GM12873 (cell line): ENCODE measurements at regions not wholly inside any gene's neighbourhood (a gene's known extent, or its start where the extent isn't known, plus 50 kb on each side); places are given as distances from the start of the nearest gene placed in this dataset.

Experiments
- TF ChIP-seq, protein P1 (sequence below): IDR thresholded peaks from 2 replicates; pipeline ENCODE4 v1.5.1; 2012; ENCODE audit warnings: low read depth, mild to moderate bottlenecking, moderate library complexity, low read length, control low read depth; ENCODE audit not compliant: insufficient read depth; ENCODE audit errors: missing control alignments

DNA sequence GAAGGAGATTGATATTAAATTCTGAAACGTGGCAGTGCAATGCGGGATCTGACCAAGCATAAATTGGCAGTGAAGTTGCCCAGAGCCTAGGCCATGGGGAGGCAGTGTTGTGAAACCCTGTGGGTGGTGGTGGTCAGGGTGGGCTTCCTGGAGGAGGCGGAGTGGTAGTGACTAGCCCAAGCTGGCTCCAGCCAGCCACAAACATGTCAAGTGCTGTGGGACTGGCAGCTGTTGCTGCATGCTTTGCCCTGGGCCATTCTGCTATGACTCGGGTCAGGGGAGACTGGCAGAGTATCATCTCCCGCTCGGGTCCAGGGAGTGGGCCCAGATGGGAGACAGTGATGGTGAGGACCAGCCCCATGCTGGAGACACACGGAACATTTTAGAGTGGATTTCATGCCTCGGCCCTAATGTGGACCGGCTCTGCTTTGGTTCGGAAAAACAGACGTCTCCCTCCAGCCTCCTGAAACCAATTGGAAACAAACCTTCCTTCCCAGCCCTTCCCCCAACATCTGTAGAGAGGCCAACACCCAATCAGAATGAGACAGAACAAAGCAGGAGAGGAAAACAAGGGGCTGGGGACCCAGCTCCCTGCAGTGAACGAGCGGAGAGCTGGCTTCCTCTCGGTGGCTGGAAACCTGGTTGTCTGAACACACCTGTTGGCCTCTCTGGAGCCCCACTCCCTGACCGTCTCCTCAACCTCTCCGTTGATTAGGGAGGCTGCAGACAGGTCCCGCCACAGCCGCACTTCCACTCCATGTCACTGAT lies 58.2 kb downstream of the TMEM270 start:
- TF ChIP-seq, protein P1, sequence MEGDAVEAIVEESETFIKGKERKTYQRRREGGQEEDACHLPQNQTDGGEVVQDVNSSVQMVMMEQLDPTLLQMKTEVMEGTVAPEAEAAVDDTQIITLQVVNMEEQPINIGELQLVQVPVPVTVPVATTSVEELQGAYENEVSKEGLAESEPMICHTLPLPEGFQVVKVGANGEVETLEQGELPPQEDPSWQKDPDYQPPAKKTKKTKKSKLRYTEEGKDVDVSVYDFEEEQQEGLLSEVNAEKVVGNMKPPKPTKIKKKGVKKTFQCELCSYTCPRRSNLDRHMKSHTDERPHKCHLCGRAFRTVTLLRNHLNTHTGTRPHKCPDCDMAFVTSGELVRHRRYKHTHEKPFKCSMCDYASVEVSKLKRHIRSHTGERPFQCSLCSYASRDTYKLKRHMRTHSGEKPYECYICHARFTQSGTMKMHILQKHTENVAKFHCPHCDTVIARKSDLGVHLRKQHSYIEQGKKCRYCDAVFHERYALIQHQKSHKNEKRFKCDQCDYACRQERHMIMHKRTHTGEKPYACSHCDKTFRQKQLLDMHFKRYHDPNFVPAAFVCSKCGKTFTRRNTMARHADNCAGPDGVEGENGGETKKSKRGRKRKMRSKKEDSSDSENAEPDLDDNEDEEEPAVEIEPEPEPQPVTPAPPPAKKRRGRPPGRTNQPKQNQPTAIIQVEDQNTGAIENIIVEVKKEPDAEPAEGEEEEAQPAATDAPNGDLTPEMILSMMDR: no peak

DNA sequence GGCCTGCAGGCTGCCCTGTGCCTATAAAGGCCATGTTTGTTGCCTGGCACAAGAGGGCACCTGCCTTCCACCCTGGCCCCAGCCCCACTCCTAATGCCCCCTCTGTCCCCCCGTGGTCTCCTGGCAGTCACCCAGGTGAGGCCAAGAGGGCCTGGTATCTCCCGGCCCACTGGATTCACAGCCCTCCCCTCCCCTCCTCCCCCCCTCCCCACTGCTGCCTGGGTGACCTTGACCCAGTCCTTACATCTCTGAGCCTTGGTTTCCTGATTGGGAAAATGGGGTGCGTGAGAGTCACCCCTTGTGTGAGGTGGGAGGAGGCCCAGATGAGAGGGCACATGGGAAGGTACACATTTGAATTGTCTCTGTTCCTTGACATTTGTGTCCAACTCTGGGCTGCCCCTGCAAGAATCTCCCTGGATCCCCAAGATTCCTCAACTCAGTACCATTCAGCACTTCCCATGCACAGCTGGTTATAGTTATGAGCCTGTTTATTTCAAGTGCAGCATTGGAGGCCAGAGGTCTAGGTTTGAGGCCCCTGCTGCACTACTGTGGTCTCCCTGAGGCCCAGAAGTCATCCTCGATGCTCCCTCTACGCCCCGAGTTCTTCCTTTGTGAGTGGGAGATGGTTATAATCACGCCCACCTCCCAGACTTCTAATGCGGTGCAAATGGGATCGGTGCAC lies 58.9 kb downstream of the TMEM270 start:
- TF ChIP-seq, protein P1: no peak

DNA sequence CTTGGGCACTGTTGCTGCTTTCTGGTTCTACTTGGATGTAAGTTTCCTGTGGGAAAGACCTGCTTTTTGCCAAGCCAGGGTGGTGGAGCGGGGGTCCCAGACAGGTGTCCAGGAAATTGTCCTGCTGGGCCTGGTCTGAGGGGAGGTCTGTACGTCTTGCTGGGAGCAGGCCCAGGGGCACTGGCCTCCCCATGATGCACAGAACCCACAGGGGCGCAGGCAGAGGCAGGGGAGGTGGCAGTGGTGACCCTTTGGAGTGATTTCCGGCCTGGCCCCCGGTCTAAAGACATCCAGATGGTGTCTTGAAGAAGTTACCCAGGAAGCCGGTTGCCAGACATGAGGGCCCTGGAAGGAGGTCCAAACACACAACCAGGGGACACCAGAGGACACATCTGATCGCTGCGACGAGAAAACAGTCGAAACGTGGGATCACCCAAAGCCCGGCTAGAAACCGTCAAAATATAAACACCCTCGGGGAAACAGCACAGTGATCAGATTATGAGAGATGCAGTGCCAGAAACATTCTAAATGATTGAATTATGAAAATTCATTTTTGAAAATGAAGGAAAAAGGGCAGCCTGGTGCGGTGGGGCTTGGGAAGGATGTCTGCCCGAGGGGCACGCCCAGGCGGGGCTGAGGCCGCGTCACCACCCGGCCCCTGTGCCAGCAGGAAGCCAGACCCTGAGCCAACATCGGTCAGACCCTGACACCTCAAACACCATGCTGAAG lies 59.6 kb downstream of the TMEM270 start:
- TF ChIP-seq, protein P1: no peak

DNA sequence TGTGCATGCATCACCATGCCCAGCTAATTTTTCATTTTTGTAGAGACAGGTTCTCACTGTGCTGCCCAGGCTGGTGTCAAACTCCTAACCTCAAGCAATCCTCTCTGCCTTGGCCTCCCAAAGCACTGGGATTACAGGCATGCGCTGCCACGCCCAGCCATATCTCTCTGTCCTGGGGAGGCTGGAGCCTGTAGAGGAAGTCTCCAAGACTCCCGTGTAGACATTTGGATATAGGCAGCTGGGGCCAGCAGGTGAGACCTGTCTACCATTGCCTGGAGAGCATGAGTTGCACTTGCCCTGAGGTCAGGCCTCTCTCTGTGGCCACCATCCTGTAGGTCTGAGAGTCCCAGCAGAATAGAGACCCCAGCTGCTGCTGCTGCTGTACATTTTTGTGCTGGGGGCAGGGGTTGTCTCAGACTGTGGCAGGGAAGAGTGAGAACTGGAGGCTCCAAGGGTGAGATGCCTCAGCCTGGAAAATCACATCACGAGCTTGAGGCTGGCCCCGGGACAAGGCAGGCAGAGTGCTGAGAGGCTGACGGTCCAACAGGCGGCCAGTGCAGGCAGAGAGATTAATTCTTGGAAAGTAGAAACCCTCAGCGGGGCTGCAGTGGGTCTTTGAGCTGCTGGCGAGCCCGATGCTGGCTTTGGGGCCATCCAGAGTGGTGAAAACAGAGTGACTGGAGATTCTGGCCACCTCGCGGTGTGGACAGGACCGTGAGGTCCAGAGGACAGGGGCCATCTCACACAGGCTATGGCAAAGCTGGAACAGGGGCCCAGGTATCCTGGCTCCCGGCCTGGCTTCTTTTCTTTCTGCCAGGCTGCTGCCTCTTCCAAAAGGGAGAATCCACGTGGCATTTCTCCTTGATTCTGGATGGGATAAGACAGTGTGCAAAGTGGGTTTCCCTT lies 60.9 kb downstream of the TMEM270 start:
- TF ChIP-seq, protein P1: no peak

DNA sequence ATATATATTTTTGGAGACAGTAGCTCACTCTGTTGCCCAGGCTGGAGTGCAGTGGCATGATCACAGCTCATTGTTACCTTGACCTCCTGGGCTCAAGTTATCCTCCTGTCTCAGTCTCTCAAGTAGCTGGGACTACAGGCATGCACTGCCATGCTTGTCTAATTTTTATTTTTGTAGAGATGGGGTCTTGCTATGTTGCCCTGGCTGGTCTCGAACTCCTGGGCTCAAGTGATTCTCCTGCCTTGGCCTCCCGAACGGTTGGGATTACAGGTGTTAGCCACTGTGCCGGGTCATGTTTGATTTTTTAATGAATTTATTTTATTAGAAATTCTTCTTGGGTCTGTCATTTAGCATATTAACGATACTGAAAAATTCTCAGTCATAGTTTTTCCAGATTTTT lies 70.5 kb downstream of the TMEM270 start:
- TF ChIP-seq, protein P1: no peak

DNA sequence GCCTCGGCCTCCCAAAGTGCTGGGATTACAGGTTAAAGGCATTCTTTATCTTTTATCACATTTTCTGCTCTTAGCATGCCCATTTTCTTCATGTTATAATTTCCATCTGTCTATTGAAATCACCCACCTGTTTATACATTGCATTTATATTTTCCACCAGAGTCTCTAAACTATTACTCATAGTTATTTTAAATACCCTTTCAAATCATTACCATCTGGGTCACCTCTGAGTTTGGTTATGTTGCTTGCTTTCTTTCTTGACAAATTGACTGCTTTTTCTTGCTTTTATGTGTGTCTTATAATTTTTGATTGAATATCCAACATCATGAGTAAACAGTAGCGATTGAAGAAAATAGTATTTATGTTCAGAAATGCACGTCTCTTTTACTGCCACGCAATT lies 71.4 kb downstream of the TMEM270 start:
- TF ChIP-seq, protein P1: no peak
